Activated T-helper 1 cell treated with anti-CD3 and anti-CD28 coated beads, Interleukin-12 subunit alpha, Interleukin-12 subunit beta, Interleukin-2, Interleukin-4 antibody, amounts not matched to agents 30 ng/mL and 10 ng/mL and 1 ng/mL, durations not matched to agents 14 hours and 24 hours and 36 hours (primary cell): ENCODE measurements at regions not wholly inside any gene's neighbourhood (a gene's known extent, or its start where the extent isn't known, plus 50 kb on each side); places are given as distances from the start of the nearest gene placed in this dataset.
"Not testable (repeated sequence)": the region's sequence is repeated elsewhere in the genome, so short reads cannot be mapped to it uniquely, and the experiment has no call there.

ENCODE experiments used
- DNase-seq: peaks from one replicate; pipeline ENCODE4 v3.0.0; 2021; ENCODE audit warnings: low spot score
- H3K27ac Mint-ChIP-seq: one replicate; pipeline ENCODE4 v1.8.0; 2021; ENCODE audit warnings: mild to moderate bottlenecking, mixed read lengths
- H3K27me3 Mint-ChIP-seq: one replicate; pipeline ENCODE4 v1.8.0; 2022; ENCODE audit warnings: mild to moderate bottlenecking, moderate library complexity, mixed read lengths; ENCODE audit not compliant: insufficient read depth
- H3K36me3 Mint-ChIP-seq: one replicate; pipeline ENCODE4 v1.8.0; 2021; ENCODE audit warnings: low read depth, mixed read lengths
- H3K4me1 Mint-ChIP-seq: one replicate; pipeline ENCODE4 v1.8.0; 2021; ENCODE audit warnings: low read depth, mixed read lengths
- H3K4me3 Mint-ChIP-seq: one replicate; pipeline ENCODE4 v1.8.0; 2021; ENCODE audit warnings: mild to moderate bottlenecking, moderate library complexity, mixed read lengths
- H3K9me3 Mint-ChIP-seq: one replicate; pipeline ENCODE4 v1.8.0; 2021; ENCODE audit warnings: mixed read lengths
- intact Hi-C: fragments of 100-400 bp; cut with micrococcal nuclease; formaldehyde crosslinking; loops from one replicate; pipeline ENCODE4 v1.15.1; 2024

DNA sequence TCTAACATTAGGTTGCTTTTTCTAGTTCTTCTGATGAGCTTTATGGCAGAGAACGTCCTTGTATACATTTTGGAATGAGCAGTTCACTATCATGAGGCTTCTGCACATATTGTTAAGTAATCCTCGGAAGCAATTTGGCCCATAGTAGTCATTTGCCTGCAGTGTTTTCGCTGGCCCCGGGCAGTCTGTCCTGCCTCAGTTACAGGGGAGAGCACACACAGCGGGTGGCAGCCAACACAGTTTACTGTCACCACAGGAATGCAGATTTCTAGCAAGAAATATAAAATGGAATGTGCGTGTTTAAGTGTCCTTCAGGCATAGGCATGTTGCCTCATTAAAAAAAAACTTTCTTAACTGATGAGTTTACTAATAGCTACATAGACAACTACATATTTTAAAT, 71.5 kb upstream of the GJB6 start:
- intact Hi-C loops: loop anchor here (10.0 kb wide), 1 partner anchor 181 kb away; no protein-coding TSS in a partner anchor
- Mint-ChIP-seq H3K36me3 (peaks cover 3% of the 10 kb centered on the region), H3K9me3 (peaks cover 6% of the 10 kb centered on the region), H3K4me3 (no peak overlapping the region), H3K27ac (no peak overlapping the region), H3K27me3 (peaks cover 42% of the 10 kb centered on the region), H3K4me1 (no peaks in the 10 kb centered on the region)
- no peak for DNase-seq

DNA sequence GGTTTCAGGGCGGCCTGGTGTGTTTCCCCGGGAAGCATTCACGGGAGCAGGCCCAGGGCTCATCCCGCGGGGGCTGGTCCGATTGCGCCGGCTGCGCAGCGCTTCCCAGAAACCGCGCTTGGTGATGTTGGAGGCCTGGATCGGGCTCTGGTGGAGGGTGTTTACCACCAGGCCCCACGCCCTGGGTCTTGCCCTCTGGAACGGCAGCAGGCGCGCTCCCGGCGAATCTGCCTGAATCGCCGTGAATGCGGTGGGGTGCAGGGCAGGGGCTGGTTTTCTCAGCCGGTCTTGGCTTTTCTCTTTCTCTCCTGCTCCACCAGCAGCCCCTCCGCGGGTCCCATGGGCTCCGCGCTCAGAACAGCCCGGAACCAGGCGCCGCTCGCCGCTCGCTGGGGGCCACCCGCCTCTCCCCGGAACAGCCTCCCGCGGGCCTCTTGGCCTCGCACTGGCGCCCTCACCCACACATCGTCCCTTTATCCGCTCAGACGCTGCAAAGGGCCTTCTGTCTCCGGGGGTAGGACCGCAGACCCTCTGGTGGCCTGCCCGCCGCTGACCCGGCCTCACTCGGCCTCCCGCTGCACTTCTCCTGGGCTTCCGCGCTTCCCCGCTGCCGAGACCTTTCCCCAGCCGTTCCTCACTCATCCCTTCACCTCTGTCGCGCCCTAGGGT, 69.4 kb upstream of the GJB6 start:
- Mint-ChIP-seq H3K4me1 (no peaks in the 10 kb centered on the region), H3K27ac (no peak overlapping the region), H3K36me3 (peaks cover 3% of the 10 kb centered on the region), H3K9me3 (no peaks in the 10 kb centered on the region), H3K4me3 (no peak overlapping the region), H3K27me3 (peaks cover 33% of the 10 kb centered on the region)
- DNase-seq: no peak
- intact Hi-C loops: loop anchor here (10.0 kb wide), 1 partner anchor 183 kb away; no protein-coding TSS in a partner anchor

GRCh38 chr13:20301015-20301402, 68.9 kb upstream of the GJB6 start:
- Mint-ChIP-seq H3K27me3 (peaks cover 31% of the 10 kb centered on the region), H3K27ac (no peak overlapping the region), H3K4me3 (no peak overlapping the region), H3K36me3 (peaks cover 3% of the 10 kb centered on the region), H3K9me3 (no peaks in the 10 kb centered on the region), H3K4me1 (no peaks in the 10 kb centered on the region)
- no peak for DNase-seq
- intact Hi-C loops: loop anchor here (10.0 kb wide), 1 partner anchor 184 kb away; no protein-coding TSS in a partner anchor

DNA sequence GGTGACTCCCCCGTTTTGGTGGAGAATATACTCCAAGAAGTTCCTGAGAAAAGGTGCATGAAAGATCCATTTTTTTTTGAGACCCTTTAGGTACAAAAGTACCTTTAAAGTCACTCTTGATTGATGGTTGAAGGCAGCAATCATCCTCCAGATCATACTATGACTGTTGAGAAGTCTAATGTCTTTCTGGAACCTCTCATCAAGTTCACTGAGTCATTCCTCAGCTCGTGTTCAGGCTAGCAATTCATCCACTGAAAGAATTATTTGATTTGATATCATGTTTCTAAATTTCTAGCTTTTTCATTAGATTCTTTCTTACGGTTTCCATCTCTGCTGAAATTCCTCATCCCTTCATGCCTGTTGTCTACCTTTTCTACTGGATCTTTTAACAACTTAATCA, 65.1 kb upstream of the GJB6 start:
- no peak for DNase-seq
- H3K36me3 Mint-ChIP-seq: peaks cover 2% of the 10 kb centered on the region
- H3K27me3 Mint-ChIP-seq: peaks cover 19% of the 10 kb centered on the region
- H3K27ac Mint-ChIP-seq: no peak overlapping the region
- no peak overlapping the region for H3K4me3 Mint-ChIP-seq
- intact Hi-C loops: no loop called here
- no peaks in the 10 kb centered on the region for H3K4me1 Mint-ChIP-seq
- no peaks in the 10 kb centered on the region for H3K9me3 Mint-ChIP-seq

DNA sequence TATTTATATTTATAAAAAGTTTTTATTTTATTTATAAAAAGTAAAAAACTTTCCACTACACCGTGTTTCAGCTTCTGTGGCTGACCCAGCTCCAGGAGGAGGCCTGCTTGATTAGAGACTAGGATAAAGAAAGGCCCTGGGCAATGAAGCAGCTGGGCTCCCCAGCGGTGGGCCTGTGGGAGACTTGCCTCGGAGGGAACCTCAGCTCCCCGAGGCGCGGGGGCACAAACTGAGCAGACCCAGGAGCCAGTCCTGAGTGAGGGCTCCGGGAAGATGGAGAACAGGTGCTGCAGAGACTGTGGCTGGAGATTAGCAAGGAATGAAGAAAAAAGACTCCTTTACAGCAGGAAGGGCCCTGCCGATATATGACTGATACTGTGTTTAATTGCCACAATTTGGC, 63.8 kb upstream of the GJB6 start:
- intact Hi-C loops: no loop called here
- H3K36me3 Mint-ChIP-seq: no peaks in the 10 kb centered on the region
- no peak overlapping the region for H3K27ac Mint-ChIP-seq
- no peak overlapping the region for H3K4me3 Mint-ChIP-seq
- peaks cover 11% of the 10 kb centered on the region for H3K27me3 Mint-ChIP-seq
- no peaks in the 10 kb centered on the region for H3K9me3 Mint-ChIP-seq
- DNase-seq: no peak
- no peaks in the 10 kb centered on the region for H3K4me1 Mint-ChIP-seq

- Mint-ChIP-seq H3K27me3 (peaks cover 6% of the 10 kb centered on the region), H3K9me3 (no peaks in the 10 kb centered on the region), H3K27ac (no peak overlapping the region), H3K36me3 (no peaks in the 10 kb centered on the region), H3K4me1 (no peaks in the 10 kb centered on the region), H3K4me3 (no peak overlapping the region)
- DNase-seq: no peak
- intact Hi-C loops: no loop called here
These were observed 62.4 kb upstream of the GJB6 start for GRCh38 chr13:20294497-20294896.

GRCh38 chr13:20292301-20292700, 60.2 kb upstream of the GJB6 start:
- not testable (repeated sequence) for H3K9me3 Mint-ChIP-seq

GRCh38 chr13:20291675-20292074, 59.6 kb upstream of the GJB6 start:
- intact Hi-C loops: no loop called here
- Mint-ChIP-seq H3K4me3 (no peak overlapping the region), H3K36me3 (peaks cover 1% of the 10 kb centered on the region), H3K27ac (no peak overlapping the region), H3K9me3 (peaks cover 10% of the 10 kb centered on the region), H3K4me1 (no peaks in the 10 kb centered on the region), H3K27me3 (peaks cover 7% of the 10 kb centered on the region)
- DNase-seq: no peak

More at GRCh38 chr13:20292301-20292700, 60.2 kb upstream of the GJB6 start:
- H3K4me1 Mint-ChIP-seq, H3K27ac Mint-ChIP-seq, H3K27me3 Mint-ChIP-seq, H3K36me3 Mint-ChIP-seq, DNase-seq, H3K4me3 Mint-ChIP-seq, intact Hi-C loops: not testable (repeated sequence)

- intact Hi-C loops: no loop called here
- H3K27ac Mint-ChIP-seq: no peak overlapping the region
- H3K9me3 Mint-ChIP-seq: peaks cover 16% of the 10 kb centered on the region
- H3K4me3 Mint-ChIP-seq: no peak overlapping the region
- peaks cover 7% of the 10 kb centered on the region for H3K27me3 Mint-ChIP-seq
- H3K36me3 Mint-ChIP-seq: peaks cover 1% of the 10 kb centered on the region
- no peaks in the 10 kb centered on the region for H3K4me1 Mint-ChIP-seq
- no peak for DNase-seq
These were observed 58.9 kb upstream of the GJB6 start for GRCh38 chr13:20291037-20291436.

GRCh38 chr13:20288561-20288960, 56.4 kb upstream of the GJB6 start:
- Mint-ChIP-seq H3K4me1 (no peaks in the 10 kb centered on the region), H3K9me3 (peaks cover 32% of the 10 kb centered on the region), H3K4me3 (no peak overlapping the region), H3K27ac (no peak overlapping the region), H3K36me3 (peaks cover 3% of the 10 kb centered on the region), H3K27me3 (peaks cover 7% of the 10 kb centered on the region)
- intact Hi-C loops: no loop called here
- DNase-seq: no peak

DNA sequence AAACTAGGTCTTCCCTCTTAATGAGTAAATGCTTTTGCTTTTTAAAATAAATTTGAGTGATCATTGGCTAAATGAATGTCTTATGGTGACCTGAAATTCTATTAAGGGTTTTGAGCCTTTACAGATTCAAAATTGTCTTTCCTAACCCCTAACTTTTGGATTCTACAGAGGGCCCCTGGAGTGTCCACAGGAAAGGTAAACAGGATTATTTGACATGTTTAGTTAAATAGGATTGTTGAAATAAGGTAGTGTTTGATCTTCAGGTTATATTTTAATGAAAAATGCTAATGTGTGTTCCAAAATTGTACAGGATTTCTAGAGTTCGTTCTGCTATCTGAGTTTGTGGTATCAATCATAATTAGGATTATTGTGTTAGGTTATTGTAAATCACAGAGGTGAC, 55.9 kb upstream of the GJB6 start:
- H3K36me3 Mint-ChIP-seq: peaks cover 3% of the 10 kb centered on the region
- peaks cover 38% of the 10 kb centered on the region for H3K9me3 Mint-ChIP-seq
- intact Hi-C loops: no loop called here
- no peak overlapping the region for H3K4me3 Mint-ChIP-seq
- H3K27ac Mint-ChIP-seq: no peak overlapping the region
- no peak for DNase-seq
- H3K4me1 Mint-ChIP-seq: no peaks in the 10 kb centered on the region
- peaks cover 7% of the 10 kb centered on the region for H3K27me3 Mint-ChIP-seq

- intact Hi-C loops: no loop called here
- Mint-ChIP-seq H3K36me3 (peaks cover 3% of the 10 kb centered on the region), H3K27me3 (peaks cover 6% of the 10 kb centered on the region), H3K27ac (no peak overlapping the region), H3K9me3 (peaks cover 39% of the 10 kb centered on the region), H3K4me3 (no peak overlapping the region), H3K4me1 (no peaks in the 10 kb centered on the region)
- no peak for DNase-seq
These were observed 53.4 kb upstream of the GJB6 start for GRCh38 chr13:20285530-20285929.
